Activated naive CD4-positive, alpha-beta T cell treated with anti-CD3 and anti-CD28 coated beads for 36 hours (primary cell): ENCODE measurements at regions not wholly inside any gene's neighbourhood (a gene's known extent, or its start where the extent isn't known, plus 50 kb on each side); places are given as distances from the start of the nearest gene placed in this dataset.

Experiments used
- CTCF ChIA-PET: fragments of 350-600 bp; sonication (Branson Sonifier 250); formaldehyde crosslinking; loops from one replicate; lab custom pipeline; 2021; ENCODE audit warnings: antibody characterized with exemption; lab: Charles Lee
- DNase-seq: peaks from one replicate; pipeline ENCODE4 v3.0.0-alpha.2; 2020
- H3K27ac Mint-ChIP-seq: one replicate; pipeline ENCODE4 v1.8.0; 2021; ENCODE audit warnings: mild to moderate bottlenecking, mixed read lengths
- H3K27me3 Mint-ChIP-seq: one replicate; pipeline ENCODE4 v1.8.0; 2021; ENCODE audit warnings: low read depth, mixed read lengths
- H3K36me3 Mint-ChIP-seq: one replicate; pipeline ENCODE4 v1.8.0; 2021; ENCODE audit warnings: low read depth, mixed read lengths
- H3K4me1 Mint-ChIP-seq: one replicate; pipeline ENCODE4 v1.8.0; 2021; ENCODE audit warnings: low read depth, mixed read lengths
- H3K4me3 Mint-ChIP-seq: one replicate; pipeline ENCODE4 v1.8.0; 2021; ENCODE audit warnings: mild to moderate bottlenecking, moderate library complexity, mixed read lengths
- H3K9me3 Mint-ChIP-seq: one replicate; pipeline ENCODE4 v1.8.0; 2021; ENCODE audit warnings: mixed read lengths
- intact Hi-C: fragments of 100-400 bp; cut with micrococcal nuclease; formaldehyde crosslinking; loops from one replicate; pipeline ENCODE4 v1.15.1; 2023

DNA sequence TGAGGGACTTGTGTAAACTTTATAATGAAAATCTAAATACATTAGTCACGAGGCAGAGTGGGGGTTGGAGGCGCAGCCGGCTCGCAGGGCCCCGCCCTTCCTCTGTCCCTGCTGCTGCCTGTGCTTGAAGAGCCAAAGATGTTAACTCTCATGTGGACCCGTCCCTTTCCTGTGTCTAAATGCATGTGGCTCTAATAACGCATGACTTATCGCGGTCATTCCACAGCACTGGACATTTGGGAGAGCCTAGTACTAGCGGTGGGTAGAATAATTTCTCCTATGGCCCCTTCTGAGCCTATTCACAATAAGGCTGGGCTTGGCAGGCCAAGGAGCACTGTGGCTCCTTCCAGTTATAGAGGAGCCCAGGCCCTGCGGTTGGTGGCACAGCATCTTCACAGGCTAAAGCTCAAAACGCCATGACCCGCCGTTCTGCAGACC lies 82.3 kb upstream of the SIMC1 start:
- no peak overlapping the region for H3K27ac Mint-ChIP-seq
- intact Hi-C loops, result no loop called here
- peaks cover 4% of the 10 kb centered on the region for H3K4me1 Mint-ChIP-seq
- CTCF ChIA-PET, result no interaction called here
- H3K27me3 Mint-ChIP-seq, result peaks cover 13% of the 10 kb centered on the region
- no peaks in the 10 kb centered on the region for H3K36me3 Mint-ChIP-seq
- H3K9me3 Mint-ChIP-seq, result no peaks in the 10 kb centered on the region
- DNase-seq, result no peak
- H3K4me3 Mint-ChIP-seq, result no peak overlapping the region

DNA sequence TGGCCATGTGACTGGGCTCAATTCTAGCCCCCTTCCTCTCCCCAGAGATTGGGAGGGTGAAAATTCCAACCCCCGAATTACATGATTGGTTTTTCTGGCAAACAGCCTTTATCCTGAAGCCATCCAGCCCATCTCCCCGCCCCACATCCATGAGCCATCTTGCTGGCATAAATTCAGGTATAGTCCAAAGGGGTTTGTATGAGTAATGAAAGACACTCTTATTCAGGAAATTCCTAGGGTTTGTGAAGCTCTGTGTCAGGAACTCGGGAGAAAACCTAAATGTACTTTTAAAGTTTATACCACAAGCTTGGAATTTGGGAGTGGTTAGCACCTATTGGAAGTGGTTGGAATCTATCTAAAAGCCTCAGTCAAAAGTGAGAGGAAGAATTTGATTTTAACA lies 80.6 kb upstream of the SIMC1 start:
- Mint-ChIP-seq H3K27me3 (peaks cover 2% of the 10 kb centered on the region), H3K9me3 (no peaks in the 10 kb centered on the region), H3K36me3 (no peaks in the 10 kb centered on the region), H3K4me3 (no peak overlapping the region), H3K4me1 (peaks cover 4% of the 10 kb centered on the region), H3K27ac (no peak overlapping the region)
- CTCF ChIA-PET, result no interaction called here
- no peak for DNase-seq
- intact Hi-C loops, result no loop called here

DNA sequence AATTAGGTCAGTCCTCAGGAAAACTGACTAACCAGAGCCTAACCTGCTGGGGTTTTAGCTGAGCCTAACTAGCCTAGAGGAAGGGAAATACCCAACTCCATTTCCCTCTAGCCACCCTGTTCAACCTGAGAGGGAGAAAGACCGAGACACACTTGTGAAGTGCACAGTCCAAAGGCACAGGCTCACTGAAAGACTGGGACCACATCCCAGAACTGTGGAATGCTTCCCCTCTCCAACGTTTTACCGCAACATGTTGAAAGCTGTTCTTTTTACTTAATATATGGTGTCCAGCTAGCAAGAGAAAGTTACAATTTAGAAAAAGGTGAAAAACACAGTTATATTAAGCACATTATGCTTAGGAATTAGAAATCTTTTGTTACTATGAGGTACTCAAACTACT lies 76.8 kb upstream of the SIMC1 start:
- Mint-ChIP-seq H3K9me3 (no peaks in the 10 kb centered on the region), H3K27ac (no peak overlapping the region), H3K27me3 (peaks cover 4% of the 10 kb centered on the region), H3K4me3 (no peak overlapping the region), H3K4me1 (no peaks in the 10 kb centered on the region), H3K36me3 (no peaks in the 10 kb centered on the region)
- DNase-seq, result no peak
- CTCF ChIA-PET, result no interaction called here
- intact Hi-C loops, result no loop called here

DNA sequence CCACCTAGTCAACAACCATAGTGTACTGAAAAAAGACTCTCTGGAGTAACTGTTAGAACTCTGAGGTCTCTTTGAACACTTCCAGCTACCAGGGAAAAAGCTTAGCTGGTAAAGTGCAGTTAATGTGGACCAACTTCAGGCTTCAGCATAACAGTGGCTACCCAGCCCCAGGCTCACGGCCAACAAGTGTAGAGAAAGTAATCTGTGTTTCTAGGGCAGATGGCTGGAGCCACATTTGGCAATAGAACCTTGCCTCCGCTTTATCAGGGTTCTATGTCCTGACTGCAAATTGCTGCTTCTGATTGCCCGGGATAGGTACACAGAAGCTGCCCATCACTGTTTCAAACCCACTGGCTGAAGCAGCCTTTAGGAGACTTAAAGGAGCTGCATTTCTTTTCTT lies 76.0 kb upstream of the SIMC1 start:
- CTCF ChIA-PET, result no interaction called here
- DNase-seq, result no peak
- no peak overlapping the region for H3K27ac Mint-ChIP-seq
- no peaks in the 10 kb centered on the region for H3K9me3 Mint-ChIP-seq
- intact Hi-C loops, result no loop called here
- no peaks in the 10 kb centered on the region for H3K4me1 Mint-ChIP-seq
- H3K27me3 Mint-ChIP-seq, result peaks cover 4% of the 10 kb centered on the region
- no peak overlapping the region for H3K4me3 Mint-ChIP-seq
- H3K36me3 Mint-ChIP-seq, result no peaks in the 10 kb centered on the region

DNA sequence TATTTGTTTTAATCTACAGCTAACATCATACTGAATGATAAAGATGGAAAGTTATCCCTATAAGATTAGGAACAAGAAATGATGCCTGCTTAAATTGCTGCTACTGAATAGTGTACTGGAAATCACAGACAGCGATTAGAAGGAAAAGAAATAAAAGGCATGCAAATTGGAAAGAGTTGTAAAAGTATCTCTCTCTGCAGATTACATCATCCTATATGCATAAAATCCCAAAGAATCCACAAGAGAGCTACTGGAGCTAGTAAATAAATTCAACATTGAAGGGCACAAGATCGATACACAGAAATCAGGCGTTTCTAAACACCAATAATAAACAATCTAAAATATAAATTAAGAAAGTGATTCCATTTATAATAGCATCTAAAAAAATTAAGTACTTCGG lies 75.3 kb upstream of the SIMC1 start:
- CTCF ChIA-PET, result interaction anchor here (0.7 kb wide), 1 partner anchor 1949 kb away, joined by 5 read pairs; no protein-coding TSS in a partner anchor

DNA sequence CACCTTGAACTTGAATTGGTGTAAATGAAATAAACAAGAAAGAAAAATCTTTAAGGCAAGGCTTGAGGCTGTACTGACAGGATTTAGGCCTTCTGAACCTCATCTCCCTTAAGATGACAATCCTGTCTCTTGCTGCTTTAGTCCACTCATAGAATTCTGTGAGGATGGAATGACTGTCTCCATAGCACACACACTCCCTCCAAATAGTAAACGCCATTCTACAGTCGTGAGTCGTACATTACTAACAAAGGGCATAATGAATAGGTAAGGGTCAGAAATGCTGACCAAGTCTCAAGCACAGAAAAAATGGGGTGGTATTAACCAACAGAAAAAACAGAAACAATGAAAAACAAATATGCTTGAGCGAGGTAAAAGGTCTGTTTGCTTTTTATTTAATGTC lies 71.8 kb upstream of the SIMC1 start:
- Mint-ChIP-seq H3K27me3 (peaks cover 2% of the 10 kb centered on the region), H3K4me3 (no peak overlapping the region), H3K36me3 (no peaks in the 10 kb centered on the region), H3K9me3 (no peaks in the 10 kb centered on the region), H3K4me1 (peaks cover 2% of the 10 kb centered on the region), H3K27ac (no peak overlapping the region)
- CTCF ChIA-PET, result no interaction called here
- intact Hi-C loops, result no loop called here
- no peak for DNase-seq

More for the DNA sequence above, 75.3 kb upstream of the SIMC1 start:
- intact Hi-C loops, result no loop called here
- peaks cover 4% of the 10 kb centered on the region for H3K27me3 Mint-ChIP-seq
- no peaks in the 10 kb centered on the region for H3K4me1 Mint-ChIP-seq
- no peak overlapping the region for H3K4me3 Mint-ChIP-seq
- no peaks in the 10 kb centered on the region for H3K9me3 Mint-ChIP-seq
- H3K27ac Mint-ChIP-seq, result no peak overlapping the region
- no peaks in the 10 kb centered on the region for H3K36me3 Mint-ChIP-seq
- DNase-seq, result no peak

DNA sequence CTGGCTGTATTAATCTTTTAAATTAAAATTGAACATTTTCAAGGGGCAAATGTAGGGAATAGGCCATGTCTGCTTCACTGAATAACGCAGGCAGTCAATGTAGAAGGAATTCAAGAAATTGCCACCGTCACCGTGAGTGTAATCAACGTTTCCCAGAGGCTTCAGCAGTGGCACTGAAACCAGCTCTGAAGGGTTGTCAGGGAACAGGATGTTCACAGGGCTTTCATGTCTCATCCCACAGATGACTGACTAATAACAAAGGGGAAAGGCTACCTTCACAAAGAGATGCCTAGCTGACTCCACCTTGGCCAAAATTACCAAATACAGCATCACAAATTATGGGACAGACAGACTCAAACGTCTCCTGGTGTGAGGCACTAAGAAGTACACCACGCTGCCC lies 70.4 kb upstream of the SIMC1 start:
- peaks cover 2% of the 10 kb centered on the region for H3K4me1 Mint-ChIP-seq
- no peak overlapping the region for H3K4me3 Mint-ChIP-seq
- CTCF ChIA-PET, result no interaction called here

DNA sequence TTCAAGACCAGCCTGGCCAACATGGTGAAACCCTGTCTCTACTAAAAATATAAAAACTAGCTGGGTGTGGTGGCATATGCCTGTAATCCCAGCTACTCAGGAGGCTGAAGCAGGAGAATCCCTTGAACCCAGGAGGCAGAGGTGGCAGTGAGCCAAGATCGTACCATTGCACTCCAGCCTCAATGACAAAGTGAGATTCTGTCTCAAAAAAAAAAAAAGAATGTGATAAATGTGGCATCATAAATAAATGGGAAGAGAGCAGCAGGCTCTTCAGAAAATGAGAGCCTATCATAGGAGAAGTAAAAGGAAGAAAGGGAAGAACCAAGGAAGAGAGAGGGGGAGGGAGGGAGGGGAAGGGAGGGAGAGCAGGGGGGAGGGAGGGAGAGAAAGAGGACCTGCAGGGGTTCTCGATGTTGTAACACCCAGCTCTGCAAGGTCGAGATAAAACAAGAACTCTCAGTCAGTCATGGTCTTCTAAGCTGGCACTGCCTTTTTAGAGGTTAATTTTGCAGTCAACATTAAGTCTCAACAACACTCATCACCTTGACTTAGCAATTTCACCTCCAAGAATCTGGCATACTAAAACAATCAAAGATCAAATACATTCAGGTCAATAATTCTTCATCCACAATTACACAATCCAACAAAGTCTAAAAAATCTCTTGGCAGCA lies 68.7 kb upstream of the SIMC1 start:
- peaks cover 2% of the 10 kb centered on the region for H3K4me1 Mint-ChIP-seq
- no peak overlapping the region for H3K4me3 Mint-ChIP-seq
- no peaks in the 10 kb centered on the region for H3K27me3 Mint-ChIP-seq
- DNase-seq, result no peak
- H3K27ac Mint-ChIP-seq, result no peak overlapping the region
- H3K9me3 Mint-ChIP-seq, result no peaks in the 10 kb centered on the region
- H3K36me3 Mint-ChIP-seq, result no peaks in the 10 kb centered on the region
- CTCF ChIA-PET, result no interaction called here
- intact Hi-C loops, result no loop called here

More for the DNA sequence above, 70.4 kb upstream of the SIMC1 start:
- intact Hi-C loops, result no loop called here
- H3K27me3 Mint-ChIP-seq, result peaks cover 2% of the 10 kb centered on the region
- no peak for DNase-seq
- no peak overlapping the region for H3K27ac Mint-ChIP-seq
- no peaks in the 10 kb centered on the region for H3K9me3 Mint-ChIP-seq
- no peaks in the 10 kb centered on the region for H3K36me3 Mint-ChIP-seq

DNA sequence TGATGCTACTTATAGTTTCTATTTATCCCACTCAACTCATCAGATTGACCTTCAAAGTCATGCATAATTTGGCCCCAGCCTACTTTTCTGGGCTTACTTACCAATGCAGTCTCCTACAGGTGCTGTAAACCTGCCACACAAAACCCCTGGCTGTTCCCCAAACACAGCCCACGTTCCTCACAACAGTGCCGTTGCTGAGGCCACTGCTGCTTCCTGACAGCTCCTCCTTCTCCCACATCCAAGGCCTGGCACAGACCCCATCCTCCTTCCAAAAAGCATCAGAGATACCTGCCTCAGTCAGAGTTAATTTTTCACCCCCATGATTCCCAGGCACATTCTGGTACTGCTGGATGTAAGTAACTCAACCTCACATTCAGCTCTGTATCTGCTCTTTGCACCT lies 68.1 kb upstream of the SIMC1 start:
- CTCF ChIA-PET, result no interaction called here

DNA sequence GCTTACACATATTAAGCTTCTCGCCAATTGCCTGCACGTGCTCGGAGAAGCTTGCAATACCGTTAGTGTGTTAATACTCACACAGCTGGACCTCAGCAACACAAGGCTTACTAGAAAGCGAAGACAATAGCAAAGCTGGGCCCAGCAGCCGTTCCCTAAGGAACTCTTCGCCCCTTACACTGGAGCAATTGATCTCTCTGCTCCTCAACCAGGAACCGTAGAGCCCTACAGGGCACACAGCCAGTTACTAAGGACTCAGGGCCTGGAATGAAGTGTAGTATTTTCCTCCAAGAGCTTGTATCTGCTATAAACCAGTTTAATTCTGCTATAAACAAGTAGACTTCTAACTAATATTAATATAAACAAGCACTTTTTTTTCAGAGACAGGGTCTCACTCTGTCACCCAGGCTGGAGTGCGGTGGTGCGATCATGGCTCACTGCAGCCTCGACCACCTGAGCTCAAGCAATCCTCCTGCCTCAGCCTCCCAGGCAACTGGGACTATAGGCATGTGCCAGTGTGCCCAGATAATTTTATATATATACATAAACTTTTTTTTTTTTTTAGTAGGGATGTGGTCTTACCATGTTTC lies 67.0 kb upstream of the SIMC1 start:
- Mint-ChIP-seq H3K9me3 (no peaks in the 10 kb centered on the region), H3K36me3 (no peaks in the 10 kb centered on the region), H3K27me3 (peaks cover 4% of the 10 kb centered on the region), H3K27ac (no peak overlapping the region), H3K4me3 (no peak overlapping the region), H3K4me1 (peaks cover 2% of the 10 kb centered on the region)
- intact Hi-C loops, result no loop called here
- DNase-seq, result no peak
- CTCF ChIA-PET, result interaction anchor here (0.6 kb wide), 2 partner anchors 590 to 756 kb away, joined by 3 to 4 read pairs; no protein-coding TSS in a partner anchor

More for the DNA sequence above, 68.1 kb upstream of the SIMC1 start:
- Mint-ChIP-seq H3K36me3 (no peaks in the 10 kb centered on the region), H3K4me1 (peaks cover 2% of the 10 kb centered on the region), H3K27me3 (no peaks in the 10 kb centered on the region), H3K27ac (no peak overlapping the region), H3K4me3 (no peak overlapping the region), H3K9me3 (no peaks in the 10 kb centered on the region)
- intact Hi-C loops, result no loop called here
- DNase-seq, result no peak

DNA sequence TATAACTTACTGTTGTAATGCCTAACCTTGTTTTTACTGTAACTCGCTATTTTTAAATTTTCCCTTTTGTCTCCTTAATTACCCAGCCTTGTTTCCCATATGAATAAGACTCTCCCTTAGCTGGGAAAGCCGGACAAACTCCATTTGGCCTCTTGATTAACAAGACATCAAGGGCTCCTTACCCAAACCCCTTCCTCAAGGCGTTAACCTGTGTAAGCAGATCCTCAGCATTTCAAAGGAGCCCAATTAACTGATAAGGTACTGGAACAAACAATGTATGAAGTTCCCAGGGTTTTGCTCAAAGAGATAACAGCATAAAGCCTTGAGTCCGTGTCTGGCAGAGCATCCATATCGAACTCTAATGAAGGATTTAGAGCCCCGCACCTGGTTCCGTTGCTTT lies 66.0 kb upstream of the SIMC1 start:
- H3K9me3 Mint-ChIP-seq, result no peaks in the 10 kb centered on the region
- DNase-seq, result no peak
- H3K36me3 Mint-ChIP-seq, result no peaks in the 10 kb centered on the region
- peaks cover 7% of the 10 kb centered on the region for H3K27me3 Mint-ChIP-seq
- peaks cover 2% of the 10 kb centered on the region for H3K4me1 Mint-ChIP-seq
- CTCF ChIA-PET, result no interaction called here
- intact Hi-C loops, result no loop called here
- no peak overlapping the region for H3K4me3 Mint-ChIP-seq
- H3K27ac Mint-ChIP-seq, result no peak overlapping the region

DNA sequence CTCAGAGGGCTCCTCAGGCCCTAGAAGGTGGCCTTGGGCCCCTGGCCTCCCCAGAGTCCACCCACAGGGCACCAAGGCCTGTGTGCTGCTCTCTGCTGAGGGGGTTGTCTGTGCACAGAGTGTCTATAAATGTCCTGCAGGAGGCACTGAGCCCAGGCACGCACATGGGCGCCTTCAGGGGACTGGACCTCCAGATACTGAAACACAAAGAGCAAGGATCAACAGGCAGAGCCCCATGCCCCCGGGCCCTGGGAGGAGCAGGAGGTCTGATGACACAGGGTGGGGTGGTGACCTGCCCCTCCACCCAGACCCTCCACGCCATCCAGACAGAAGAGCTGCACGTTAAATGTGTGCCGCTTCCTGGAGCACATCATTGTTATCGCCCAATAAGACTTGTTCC lies 64.6 kb upstream of the SIMC1 start:
- DNase-seq, result no peak
- Mint-ChIP-seq H3K4me1 (peaks cover 2% of the 10 kb centered on the region), H3K36me3 (no peaks in the 10 kb centered on the region), H3K9me3 (peaks cover 3% of the 10 kb centered on the region), H3K27me3 (peaks cover 10% of the 10 kb centered on the region), H3K4me3 (no peak overlapping the region), H3K27ac (no peak overlapping the region)
- CTCF ChIA-PET, result no interaction called here
- intact Hi-C loops, result no loop called here

DNA sequence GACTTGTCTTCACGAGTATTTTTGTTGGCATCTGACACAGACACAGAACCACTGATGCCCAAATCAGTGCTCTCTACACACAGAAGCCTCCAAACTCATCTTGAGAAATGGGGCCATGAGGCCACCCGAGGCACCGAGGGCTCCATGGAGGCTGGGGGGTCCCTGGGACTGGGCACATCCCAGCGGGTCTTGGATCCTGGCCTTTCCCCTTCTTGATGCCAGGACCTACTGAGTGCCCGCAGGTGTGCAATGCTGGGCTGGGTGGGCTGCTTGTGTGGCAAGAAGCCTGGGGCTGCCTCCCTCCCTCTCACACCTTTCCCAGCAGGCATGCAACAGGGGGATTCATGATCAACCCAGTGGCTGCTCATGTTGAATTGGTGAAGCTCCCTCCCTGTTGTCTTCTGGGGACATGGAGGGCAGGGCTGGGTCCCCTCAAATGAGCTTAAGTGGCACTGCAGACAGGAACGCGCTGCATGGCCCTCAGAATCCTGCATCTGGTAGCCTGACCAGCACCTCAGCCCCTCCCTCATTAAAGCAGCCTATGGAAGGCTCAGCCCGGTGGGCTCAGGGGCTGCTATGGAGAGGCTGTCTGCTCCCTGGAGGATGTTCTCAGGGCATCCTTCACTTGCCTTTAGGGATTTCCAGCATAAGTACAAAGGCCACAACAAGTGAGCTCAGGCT lies 63.7 kb upstream of the SIMC1 start:
- Mint-ChIP-seq H3K9me3 (peaks cover 4% of the 10 kb centered on the region), H3K36me3 (no peaks in the 10 kb centered on the region), H3K4me3 (no peak overlapping the region), H3K27ac (no peak overlapping the region), H3K27me3 (peaks cover 11% of the 10 kb centered on the region), H3K4me1 (peaks cover 2% of the 10 kb centered on the region)
- no peak for DNase-seq
- intact Hi-C loops, result no loop called here
- CTCF ChIA-PET, result no interaction called here
